Endothelial cell of umbilical vein (primary cell): ENCODE measurements at regions not wholly inside any gene's neighbourhood (a gene's known extent, or its start where the extent isn't known, plus 50 kb on each side); places are given as distances from the start of the nearest gene placed in this dataset.

ENCODE experiments used
- CTCF ChIP-seq, 2 donors: IDR thresholded peaks; 1 replicate in 1 of 2; 2 replicates in 1 of 2; pipeline ENCODE4 v1.5.1; 2011; ENCODE audit warnings: low read length in 2 of 2, mild to moderate bottlenecking in 2 of 2, moderate library complexity in 2 of 2, control low read depth in 1 of 2, inconsistent platforms in 1 of 2, low read depth in 1 of 2; ENCODE audit not compliant: insufficient read depth in 1 of 2; ENCODE audit errors: extremely low read depth in 1 of 2
- EZH2 ChIP-seq: IDR thresholded peaks from 2 replicates; pipeline ENCODE4 v1.6.1; 2012; ENCODE audit warnings: borderline replicate concordance, low read depth, mild to moderate bottlenecking, moderate library complexity, low read length, inconsistent platforms; ENCODE audit not compliant: severe bottlenecking
- POLR2A ChIP-seq: IDR thresholded peaks from 2 replicates; pipeline ENCODE4 v1.6.1; 2012; ENCODE audit warnings: low read depth, mild to moderate bottlenecking, control low read depth, low read length
- POLR2AphosphoS5 ChIP-seq: IDR thresholded peaks from 2 replicates; pipeline ENCODE4 v1.6.1; 2012; ENCODE audit warnings: low read depth, mild to moderate bottlenecking, control low read depth, low read length, moderate library complexity; ENCODE audit not compliant: insufficient read depth

- TF ChIP-seq EZH2 (no peak), CTCF (IDR thresholded peaks at IDR 0.05; ENCODE audit: extremely low read depth in 1 of 2, insufficient read depth in 1 of 2, low read depth in 1 of 2, low read length in 2 of 2) (no peak), POLR2A (no peak), POLR2AphosphoS5 (no peak)
Observed at GRCh38 chr3:105315144-105315543, 51.6 kb upstream of the ALCAM start.
